Stimulated activated CD4-positive, alpha-beta T cell treated with anti-CD3 and anti-CD28 coated beads, Interleukin-2, amount 100 ng/mL, for 4 hours (primary cell): ENCODE measurements at regions not wholly inside any gene's neighbourhood (a gene's known extent, or its start where the extent isn't known, plus 50 kb on each side); places are given as distances from the start of the nearest gene placed in this dataset.

Experiments used
- DNase-seq: peaks from one replicate; pipeline ENCODE4 v3.0.0-alpha.2; 2020; ENCODE audit warnings: low read depth

- DNase-seq: no peak
Observed at GRCh38 chr1:59057796-59058195, 239.1 kb upstream of the FGGY start.

- no peak for DNase-seq
Observed at GRCh38 chr1:59058665-59059439, 238.0 kb upstream of the FGGY start.

GRCh38 chr1:59061876-59062275 lies 235.0 kb upstream of the FGGY start:
- no peak for DNase-seq

GRCh38 chr1:59062743-59063142 lies 234.2 kb upstream of the FGGY start:
- no peak for DNase-seq

- DNase-seq: no peak
Observed at GRCh38 chr1:59063501-59063900, 233.4 kb upstream of the FGGY start.

- no peak for DNase-seq
Observed at GRCh38 chr1:59064592-59064991, 232.3 kb upstream of the FGGY start.

- DNase-seq: no peak
Observed at GRCh38 chr1:59066236-59066635, 230.7 kb upstream of the FGGY start.

- no peak for DNase-seq
Observed at GRCh38 chr1:59070610-59071009, 226.3 kb upstream of the FGGY start.

- DNase-seq: no peak
Observed at GRCh38 chr1:59071289-59071688, 225.6 kb upstream of the FGGY start.

GRCh38 chr1:59071876-59072582 lies 224.9 kb upstream of the FGGY start:
- DNase-seq: no peak

- no peak for DNase-seq
Observed at GRCh38 chr1:59072583-59072947, 224.3 kb upstream of the FGGY start.

- no peak for DNase-seq
Observed at GRCh38 chr1:59074598-59074997, 222.3 kb upstream of the FGGY start.

- no peak for DNase-seq
Observed at GRCh38 chr1:59075021-59075420, 221.9 kb upstream of the FGGY start.

GRCh38 chr1:59076612-59077011 lies 220.3 kb upstream of the FGGY start:
- no peak for DNase-seq

GRCh38 chr1:59077466-59078069 lies 219.3 kb upstream of the FGGY start:
- DNase-seq: no peak

- DNase-seq: no peak
Observed at GRCh38 chr1:59078070-59078800, 218.7 kb upstream of the FGGY start.

GRCh38 chr1:59078866-59079265 lies 218.0 kb upstream of the FGGY start:
- no peak for DNase-seq

- DNase-seq: no peak
Observed at GRCh38 chr1:59079434-59080140, 217.3 kb upstream of the FGGY start.

GRCh38 chr1:59081181-59081580 lies 215.7 kb upstream of the FGGY start:
- no peak for DNase-seq

- DNase-seq: no peak
Observed at GRCh38 chr1:59081795-59082194, 215.1 kb upstream of the FGGY start.

GRCh38 chr1:59083946-59084865 lies 212.7 kb upstream of the FGGY start:
- no peak for DNase-seq
